ENCODE measurements at regions not wholly inside any gene's neighbourhood (a gene's known extent, or its start where the extent isn't known, plus 50 kb on each side); places are given as distances from the start of the nearest gene placed in this dataset.

- H3K4me1 ChIP-seq (ENCODE audit: control insufficient read depth in 4 of 4, insufficient read depth in 4 of 4, low read length in 3 of 4), result peaks cover 1 to 17% (median 7%) of the 10 kb centered on the region in 4 donors
- WGBS, result 20% methylated on average over 5 of the region's 5 CpGs
- H3K9me3 ChIP-seq (ENCODE audit: control insufficient read depth in 4 of 4, low read length in 3 of 4), result no peaks in the 10 kb centered on the region
- H3K27ac ChIP-seq (ENCODE audit: low read depth in 1 of 2, low read length in 2 of 2), result no peak overlapping the region
- peak overlapping the region in 1 of 3 donors; percentile 34 for H3K4me3 ChIP-seq (ENCODE audit: low read depth in 1 of 3, low read length in 3 of 3)
- H3K9ac ChIP-seq (ENCODE audit: low read depth in 1 of 2, low read length in 2 of 2), result no peak overlapping the region
- peak; percentile 67 to 76 for TF ChIP-seq RAD21 (IDR thresholded peaks at IDR 0.05)
- TF ChIP-seq HNF4A (conservative IDR thresholded peaks at IDR 0.05), result peak in 1 of 2 donors; percentile 48
- TF ChIP-seq REST (IDR thresholded peaks at IDR 0.05), result no peak
- TF ChIP-seq, protein P1, sequence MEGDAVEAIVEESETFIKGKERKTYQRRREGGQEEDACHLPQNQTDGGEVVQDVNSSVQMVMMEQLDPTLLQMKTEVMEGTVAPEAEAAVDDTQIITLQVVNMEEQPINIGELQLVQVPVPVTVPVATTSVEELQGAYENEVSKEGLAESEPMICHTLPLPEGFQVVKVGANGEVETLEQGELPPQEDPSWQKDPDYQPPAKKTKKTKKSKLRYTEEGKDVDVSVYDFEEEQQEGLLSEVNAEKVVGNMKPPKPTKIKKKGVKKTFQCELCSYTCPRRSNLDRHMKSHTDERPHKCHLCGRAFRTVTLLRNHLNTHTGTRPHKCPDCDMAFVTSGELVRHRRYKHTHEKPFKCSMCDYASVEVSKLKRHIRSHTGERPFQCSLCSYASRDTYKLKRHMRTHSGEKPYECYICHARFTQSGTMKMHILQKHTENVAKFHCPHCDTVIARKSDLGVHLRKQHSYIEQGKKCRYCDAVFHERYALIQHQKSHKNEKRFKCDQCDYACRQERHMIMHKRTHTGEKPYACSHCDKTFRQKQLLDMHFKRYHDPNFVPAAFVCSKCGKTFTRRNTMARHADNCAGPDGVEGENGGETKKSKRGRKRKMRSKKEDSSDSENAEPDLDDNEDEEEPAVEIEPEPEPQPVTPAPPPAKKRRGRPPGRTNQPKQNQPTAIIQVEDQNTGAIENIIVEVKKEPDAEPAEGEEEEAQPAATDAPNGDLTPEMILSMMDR (IDR thresholded peaks at IDR 0.05; ENCODE audit: low read depth, low read length, missing input control), result peak; percentile 39
- no peaks in the 10 kb centered on the region for H3K27me3 ChIP-seq (ENCODE audit: control insufficient read depth in 4 of 4, insufficient read depth in 4 of 4, low read length in 3 of 4)
- no peaks in the 10 kb centered on the region for H3K36me3 ChIP-seq (ENCODE audit: control insufficient read depth in 4 of 4, insufficient read depth in 3 of 4, low read depth in 1 of 4, low read length in 3 of 4)
- DNase-seq (ENCODE audit: low spot score), result no peak
Measured at GRCh38 chr3:181278468-181279238, 289.1 kb upstream of the DNAJC19 start.

DNA sequence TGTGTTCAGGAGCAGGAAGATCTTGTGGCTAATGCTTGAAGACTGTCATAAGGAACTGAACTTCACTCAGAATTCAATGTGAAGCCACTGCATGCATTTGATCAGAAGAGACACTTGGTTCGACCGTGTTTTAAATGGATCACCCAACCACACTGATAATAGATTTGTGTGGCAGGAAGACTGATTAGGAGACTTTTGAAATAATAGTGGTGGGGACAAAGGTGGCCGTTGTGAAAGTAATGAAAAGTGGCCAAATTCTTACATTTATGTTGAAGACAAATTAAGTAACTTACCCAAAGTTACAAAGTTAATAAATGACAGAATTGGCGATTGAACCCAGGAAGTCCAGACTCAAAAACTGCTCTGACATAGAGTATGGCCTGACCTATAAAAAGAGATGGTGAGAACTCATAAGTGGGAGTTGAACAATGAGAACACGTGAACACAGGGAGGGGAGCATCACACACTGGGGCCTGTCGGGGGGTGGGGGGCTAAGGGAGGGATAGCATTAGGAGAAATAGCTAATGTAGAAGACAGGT, 286.9 kb upstream of the DNAJC19 start:
- H3K4me3 ChIP-seq (ENCODE audit: low read depth in 1 of 3, low read length in 3 of 3), result no peak overlapping the region
- DNase-seq (ENCODE audit: low spot score), result no peak
- 39% methylated on average over 6 of the region's 6 CpGs for WGBS
- no peaks in the 10 kb centered on the region for H3K27me3 ChIP-seq (ENCODE audit: control insufficient read depth in 4 of 4, insufficient read depth in 4 of 4, low read length in 3 of 4)
- H3K9ac ChIP-seq (ENCODE audit: low read depth in 1 of 2, low read length in 2 of 2), result no peak overlapping the region
- H3K27ac ChIP-seq (ENCODE audit: low read depth in 1 of 2, low read length in 2 of 2), result no peak overlapping the region
- H3K4me1 ChIP-seq (ENCODE audit: control insufficient read depth in 4 of 4, insufficient read depth in 4 of 4, low read length in 3 of 4), result peaks cover 1 to 17% (median 7%) of the 10 kb centered on the region in 4 donors
- no peak for TF ChIP-seq EGR1 (IDR thresholded peaks at IDR 0.05; ENCODE audit: low read depth in 2 of 2)
- peak in 1 of 2 donors; percentile 51 for TF ChIP-seq RXRA (IDR thresholded peaks at IDR 0.05)
- no peak for TF ChIP-seq REST (IDR thresholded peaks at IDR 0.05)
- TF ChIP-seq HNF4G (IDR thresholded peaks at IDR 0.05), result peak; percentile 42
- peak; percentile 30 for TF ChIP-seq YY1 (IDR thresholded peaks at IDR 0.05)
- TF ChIP-seq JUND (IDR thresholded peaks at IDR 0.05), result peak in 1 of 2 donors; percentile 13
- peak; percentile 56 for TF ChIP-seq SP1 (IDR thresholded peaks at IDR 0.05)
- TF ChIP-seq HNF4A (conservative IDR thresholded peaks at IDR 0.05), result peak; percentile 83 to 85
- H3K36me3 ChIP-seq (ENCODE audit: control insufficient read depth in 4 of 4, insufficient read depth in 3 of 4, low read depth in 1 of 4, low read length in 3 of 4), result no peaks in the 10 kb centered on the region
- no peaks in the 10 kb centered on the region for H3K9me3 ChIP-seq (ENCODE audit: control insufficient read depth in 4 of 4, low read length in 3 of 4)
